HUES48 (cell line): ENCODE measurements at regions not wholly inside any gene's neighbourhood (a gene's known extent, or its start where the extent isn't known, plus 50 kb on each side); places are given as distances from the start of the nearest gene placed in this dataset.
A peak's percentile ranks its signal among the peaks of the same experiment; 100 is the strongest.

ENCODE experiments used
- H3K27ac ChIP-seq: one replicate; pipeline ENCODE4 v1.7.0; 2013; ENCODE audit warnings: low read depth, low read length, inconsistent platforms
- H3K27me3 ChIP-seq: 2 replicates; pipeline ENCODE4 v1.6.1; 2013; ENCODE audit warnings: mild to moderate bottlenecking, low read length; ENCODE audit not compliant: control insufficient read depth, insufficient read depth
- H3K36me3 ChIP-seq: 2 replicates; pipeline ENCODE4 v1.6.1; 2013; ENCODE audit warnings: low read length; ENCODE audit not compliant: control insufficient read depth, insufficient read depth
- H3K4me1 ChIP-seq: 2 replicates; pipeline ENCODE4 v1.6.1; 2013; ENCODE audit warnings: mild to moderate bottlenecking, low read length; ENCODE audit not compliant: control insufficient read depth, insufficient read depth
- H3K4me3 ChIP-seq: 2 replicates; pipeline ENCODE4 v1.5.1; 2013; ENCODE audit warnings: mild to moderate bottlenecking, low read depth, low read length
- H3K9ac ChIP-seq: 2 replicates; pipeline ENCODE4 v1.6.1; 2013; ENCODE audit warnings: mild to moderate bottlenecking, low read depth, low read length, moderate library complexity
- H3K9me3 ChIP-seq: 2 replicates; pipeline ENCODE4 v1.6.1; 2013; ENCODE audit warnings: low read length; ENCODE audit not compliant: control insufficient read depth, insufficient read depth

DNA sequence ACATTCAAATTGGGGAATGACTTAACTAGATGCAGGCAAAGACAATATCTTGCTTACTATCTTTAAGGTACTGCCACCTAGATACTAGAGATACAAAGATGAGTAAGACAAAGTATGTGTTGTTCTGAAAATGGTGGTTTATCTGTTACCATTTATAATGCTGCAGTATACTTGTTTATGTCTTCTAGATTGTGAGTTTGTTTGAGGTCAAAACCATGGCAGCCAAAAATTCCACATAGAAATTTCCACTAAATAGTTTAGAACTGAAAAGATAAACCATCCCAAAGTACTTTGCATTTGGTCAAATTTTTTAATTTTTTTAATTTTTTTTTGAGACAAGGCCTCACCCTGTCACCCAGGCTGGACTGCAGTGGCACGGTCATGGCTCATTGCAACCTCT, 150.8 kb downstream of the SOX4 start:
- Histone ChIP-seq H3K27me3 (no peaks in the 10 kb centered on the region), H3K4me3 (no peak overlapping the region), H3K4me1 (peaks cover 74% of the 10 kb centered on the region), H3K9ac (no peak overlapping the region), H3K9me3 (no peaks in the 10 kb centered on the region), H3K36me3 (no peaks in the 10 kb centered on the region; the same call in 1 of the 2 replicates), H3K27ac (no peak overlapping the region)

- H3K9me3 ChIP-seq, result no peaks in the 10 kb centered on the region
- no peak overlapping the region for H3K4me3 ChIP-seq
- H3K4me1 ChIP-seq, result peaks cover 74% of the 10 kb centered on the region
- no peaks in the 10 kb centered on the region for H3K27me3 ChIP-seq
- peak overlapping the region; percentile 15 for H3K27ac ChIP-seq
- no peak overlapping the region; the same call in 1 of the 2 replicates for H3K9ac ChIP-seq
- H3K36me3 ChIP-seq, result no peaks in the 10 kb centered on the region; the same call in 1 of the 2 replicates
Measured at GRCh38 chr6:21745543-21746337, 152.2 kb downstream of the SOX4 start.

- Histone ChIP-seq H3K27ac (peak overlapping the region; percentile 76), H3K36me3 (no peaks in the 10 kb centered on the region; the same call in 1 of the 2 replicates), H3K27me3 (no peaks in the 10 kb centered on the region), H3K9ac (no peak overlapping the region), H3K4me3 (no peak overlapping the region), H3K9me3 (no peaks in the 10 kb centered on the region), H3K4me1 (peaks cover 73% of the 10 kb centered on the region)
Measured at GRCh38 chr6:21747441-21747840, 153.9 kb downstream of the SOX4 start.

DNA sequence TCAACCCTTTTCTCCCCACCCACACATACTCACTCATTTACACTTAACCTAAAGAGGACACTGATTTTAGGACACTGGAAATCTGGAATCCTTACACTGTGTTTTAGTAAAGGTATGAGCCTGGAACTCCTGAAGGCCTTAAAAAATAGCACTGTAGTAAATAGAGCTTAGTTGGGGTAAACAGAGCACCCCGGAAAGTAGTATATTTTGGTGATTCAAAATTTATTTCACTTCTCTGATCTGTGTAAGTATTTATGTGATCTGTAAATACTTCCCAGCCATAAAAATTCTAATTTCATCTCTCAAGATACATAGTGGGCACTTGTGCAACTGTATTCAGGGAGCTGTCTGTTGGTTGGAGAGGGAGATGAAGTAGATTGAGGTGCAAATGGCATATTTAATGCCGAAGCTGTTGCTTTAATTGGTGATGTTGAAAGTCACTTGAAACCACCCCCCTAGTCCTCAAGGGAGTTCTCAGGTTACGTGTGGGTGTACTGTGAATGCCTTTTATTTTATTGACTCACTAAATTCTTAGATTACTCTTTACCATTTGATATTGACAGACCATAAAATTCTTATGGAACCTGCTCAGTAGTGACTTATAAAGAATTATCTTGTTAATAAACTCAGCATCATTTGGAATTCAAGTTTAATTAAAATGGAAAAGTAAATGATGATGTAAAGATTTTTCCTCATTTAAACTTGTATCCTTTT, 154.9 kb downstream of the SOX4 start:
- Histone ChIP-seq H3K36me3 (no peaks in the 10 kb centered on the region; the same call in 1 of the 2 replicates), H3K4me1 (peaks cover 71% of the 10 kb centered on the region), H3K27me3 (no peaks in the 10 kb centered on the region), H3K27ac (peak overlapping the region; percentile 76), H3K9me3 (no peaks in the 10 kb centered on the region), H3K4me3 (peak overlapping the region; percentile 32), H3K9ac (no peak overlapping the region)

DNA sequence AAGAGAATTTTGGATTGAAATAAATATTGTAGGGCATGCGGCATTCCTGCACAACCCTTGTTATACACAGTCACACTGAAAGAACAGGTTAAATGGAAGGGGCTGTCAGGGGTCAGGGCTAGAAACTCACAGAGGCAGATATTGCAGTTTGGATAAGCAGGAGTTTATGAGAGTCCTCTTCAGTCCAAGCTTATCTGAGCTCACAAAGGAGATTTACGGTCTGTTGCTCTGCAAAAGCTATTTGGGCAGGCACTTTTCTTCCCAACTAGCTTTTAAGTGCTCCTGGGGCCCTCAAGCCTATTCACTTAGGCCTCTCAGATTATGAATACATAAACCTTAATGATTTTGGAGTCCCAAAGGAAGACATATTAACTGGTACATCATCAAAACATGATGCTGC, 156.2 kb downstream of the SOX4 start:
- Histone ChIP-seq H3K4me3 (no peak overlapping the region), H3K36me3 (peaks cover 2% of the 10 kb centered on the region), H3K4me1 (peaks cover 78% of the 10 kb centered on the region), H3K27me3 (no peaks in the 10 kb centered on the region), H3K9ac (no peak overlapping the region), H3K9me3 (no peaks in the 10 kb centered on the region), H3K27ac (peak overlapping the region; percentile 76)

- H3K9me3 ChIP-seq, result no peaks in the 10 kb centered on the region
- no peaks in the 10 kb centered on the region for H3K27me3 ChIP-seq
- H3K9ac ChIP-seq, result no peak overlapping the region
- H3K4me3 ChIP-seq, result no peak overlapping the region
- H3K27ac ChIP-seq, result no peak overlapping the region
- peaks cover 10% of the 10 kb centered on the region for H3K36me3 ChIP-seq
- H3K4me1 ChIP-seq, result peaks cover 82% of the 10 kb centered on the region
Measured at GRCh38 chr6:21750575-21750974, 157.0 kb downstream of the SOX4 start.

DNA sequence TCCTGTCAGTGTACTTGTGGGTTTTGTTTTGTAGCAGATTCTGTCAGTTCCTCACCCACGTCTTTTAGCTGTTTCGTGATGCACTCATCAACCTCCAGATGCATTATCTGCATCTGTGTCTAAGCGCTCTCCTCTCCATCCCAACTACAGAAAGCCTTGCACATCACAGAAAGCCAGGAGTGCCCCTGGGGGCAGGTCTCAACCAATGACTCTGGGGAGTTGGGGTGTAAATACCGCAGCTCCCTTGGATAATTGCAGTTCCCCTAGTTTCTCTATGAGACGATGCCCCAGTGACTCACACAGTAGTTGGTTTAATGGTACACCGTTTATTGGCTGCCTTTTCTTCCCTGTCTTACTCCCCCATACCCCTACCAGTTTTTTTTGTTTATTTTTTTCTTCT, 158.1 kb downstream of the SOX4 start:
- H3K27ac ChIP-seq, result peak overlapping the region; percentile 56
- no peak overlapping the region for H3K9ac ChIP-seq
- no peaks in the 10 kb centered on the region for H3K9me3 ChIP-seq
- peaks cover 13% of the 10 kb centered on the region for H3K36me3 ChIP-seq
- H3K4me1 ChIP-seq, result peaks cover 79% of the 10 kb centered on the region
- no peak overlapping the region for H3K4me3 ChIP-seq
- no peaks in the 10 kb centered on the region for H3K27me3 ChIP-seq

DNA sequence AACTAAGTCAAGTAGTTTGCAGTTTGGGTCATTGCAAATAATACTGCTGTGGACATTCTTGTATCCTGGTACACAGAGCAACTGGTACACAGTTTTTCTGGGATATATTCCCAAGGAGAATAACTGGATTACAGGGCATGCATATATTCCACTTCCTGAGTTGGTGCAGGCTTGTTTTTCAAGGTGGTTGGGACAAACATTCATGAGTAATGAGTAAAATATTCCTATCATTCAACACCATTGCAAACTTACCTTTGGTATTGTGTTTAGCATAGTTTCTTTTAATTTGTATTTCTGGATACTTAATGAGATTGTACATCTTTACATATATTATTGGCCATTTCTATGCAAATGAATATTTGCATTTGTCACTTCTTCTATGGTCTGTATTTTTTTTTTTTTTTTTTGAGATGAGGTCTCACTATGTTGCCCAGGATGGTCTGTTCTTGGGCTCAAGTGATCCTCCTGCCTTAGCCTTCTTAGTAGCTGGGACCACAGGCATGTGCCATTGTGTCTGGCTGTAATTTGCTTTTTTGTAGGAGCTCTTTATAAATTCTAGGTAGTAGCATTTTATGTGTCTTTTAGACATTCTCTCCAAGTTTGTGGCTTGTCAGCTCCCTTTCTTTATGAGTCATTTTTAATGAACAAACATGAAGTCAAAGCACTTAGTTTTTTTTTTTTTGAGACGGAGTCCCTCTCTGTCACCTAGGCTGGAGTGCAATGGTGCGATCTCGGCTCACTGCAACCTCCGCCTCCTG, 158.7 kb downstream of the SOX4 start:
- H3K9ac ChIP-seq, result no peak overlapping the region
- H3K9me3 ChIP-seq, result no peaks in the 10 kb centered on the region
- no peak overlapping the region for H3K4me3 ChIP-seq
- H3K27ac ChIP-seq, result peak overlapping the region; percentile 56
- no peaks in the 10 kb centered on the region for H3K27me3 ChIP-seq
- peaks cover 13% of the 10 kb centered on the region for H3K36me3 ChIP-seq
- H3K4me1 ChIP-seq, result peaks cover 73% of the 10 kb centered on the region

- Histone ChIP-seq H3K4me1 (peaks cover 60% of the 10 kb centered on the region), H3K27ac (peak overlapping the region; percentile 26)
Measured at GRCh38 chr6:21753241-21754108, 159.9 kb downstream of the SOX4 start.

GRCh38 chr6:21754891-21755290, 161.3 kb downstream of the SOX4 start:
- H3K9me3 ChIP-seq, result no peaks in the 10 kb centered on the region
- H3K4me1 ChIP-seq, result peaks cover 46% of the 10 kb centered on the region
- H3K36me3 ChIP-seq, result peaks cover 17% of the 10 kb centered on the region
- H3K27me3 ChIP-seq, result no peaks in the 10 kb centered on the region
- H3K27ac ChIP-seq, result no peak overlapping the region
- no peak overlapping the region for H3K4me3 ChIP-seq
- no peak overlapping the region for H3K9ac ChIP-seq

More at GRCh38 chr6:21753241-21754108, 159.9 kb downstream of the SOX4 start:
- Histone ChIP-seq H3K9ac (no peak overlapping the region), H3K36me3 (peaks cover 13% of the 10 kb centered on the region), H3K9me3 (no peaks in the 10 kb centered on the region), H3K27me3 (no peaks in the 10 kb centered on the region), H3K4me3 (no peak overlapping the region)
